ENCODE measurements at regions not wholly inside any gene's neighbourhood (a gene's known extent, or its start where the extent isn't known, plus 50 kb on each side); places are given as distances from the start of the nearest gene placed in this dataset.

DNA sequence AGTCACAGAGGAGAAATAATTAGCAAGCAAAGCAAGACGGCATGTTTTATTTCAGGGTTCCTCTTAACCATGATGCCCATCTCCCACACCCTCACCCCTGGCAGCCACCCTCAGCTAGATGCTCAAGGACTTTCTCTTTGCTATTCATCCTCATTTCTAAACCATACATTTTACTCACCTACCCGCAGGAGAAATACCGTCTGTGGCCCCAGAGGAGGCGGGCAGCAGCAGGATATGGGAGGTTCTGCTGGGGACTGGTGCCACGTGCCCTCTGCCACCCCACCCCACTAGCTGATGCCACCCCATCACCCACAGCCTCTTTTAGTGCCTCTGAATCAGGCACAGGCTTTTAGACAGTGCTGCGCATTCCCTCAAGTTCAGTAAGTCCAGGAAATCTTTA is 168.7 kb upstream of the ITGB1 start:
- Histone ChIP-seq H3K9me3 (no peaks in the 10 kb centered on the region), H3K27me3 (no peaks in the 10 kb centered on the region), H3K4me3 (no peak overlapping the region), H3K36me3 (no peaks in the 10 kb centered on the region)
- no peak for DNase-seq

DNA sequence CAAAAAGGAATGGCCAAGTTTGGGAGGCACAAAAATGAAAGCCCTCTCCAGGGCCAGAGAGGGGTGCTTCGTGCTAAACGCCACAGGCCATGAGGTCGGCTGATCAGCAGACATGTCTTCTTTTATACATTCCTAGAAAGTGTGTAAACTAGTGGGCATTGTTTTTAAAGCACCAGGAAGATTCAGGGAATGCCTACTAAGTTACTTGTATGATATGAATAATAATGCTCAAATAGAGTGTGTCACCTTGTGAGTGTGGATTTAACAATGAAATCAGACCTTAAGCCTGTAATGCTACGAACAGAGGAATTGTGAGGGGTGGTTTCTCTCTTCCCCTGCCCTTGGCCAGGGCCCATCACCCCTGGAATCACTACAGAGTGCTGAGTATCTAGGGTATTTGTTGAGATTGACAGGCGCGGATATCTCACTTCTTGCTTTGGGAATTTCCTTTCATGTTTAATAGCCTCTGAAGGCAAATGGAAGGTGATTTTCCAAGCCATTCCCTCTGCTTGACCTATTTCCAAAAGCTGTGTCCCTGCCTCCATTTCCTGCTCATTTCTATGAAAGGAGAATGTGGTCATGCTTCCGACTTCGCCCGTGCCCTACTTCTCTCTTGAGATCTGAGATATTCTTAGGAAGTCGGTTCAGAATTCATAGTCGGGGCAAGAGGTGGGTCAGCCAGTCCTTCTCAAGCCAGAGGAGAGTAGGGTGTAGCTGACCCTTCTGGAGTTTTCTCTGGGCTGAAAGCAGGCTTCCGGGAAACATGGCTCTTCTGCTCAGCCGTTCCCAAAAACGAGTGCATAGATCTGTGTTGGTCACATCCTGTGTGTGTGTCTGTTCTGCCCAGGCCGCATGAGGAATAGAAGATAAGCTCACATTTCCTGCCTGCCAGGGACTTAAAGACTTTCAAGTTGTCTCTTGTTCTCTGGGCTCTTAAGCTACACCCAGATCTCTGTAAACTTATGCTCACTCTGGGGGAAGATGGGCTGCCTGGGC is 167.8 kb upstream of the ITGB1 start:
- H3K36me3 ChIP-seq = no peaks in the 10 kb centered on the region
- H3K9me3 ChIP-seq = no peaks in the 10 kb centered on the region
- peak; percentile 58 for DNase-seq
- no peaks in the 10 kb centered on the region for H3K27me3 ChIP-seq
- H3K4me3 ChIP-seq = no peak overlapping the region

DNA sequence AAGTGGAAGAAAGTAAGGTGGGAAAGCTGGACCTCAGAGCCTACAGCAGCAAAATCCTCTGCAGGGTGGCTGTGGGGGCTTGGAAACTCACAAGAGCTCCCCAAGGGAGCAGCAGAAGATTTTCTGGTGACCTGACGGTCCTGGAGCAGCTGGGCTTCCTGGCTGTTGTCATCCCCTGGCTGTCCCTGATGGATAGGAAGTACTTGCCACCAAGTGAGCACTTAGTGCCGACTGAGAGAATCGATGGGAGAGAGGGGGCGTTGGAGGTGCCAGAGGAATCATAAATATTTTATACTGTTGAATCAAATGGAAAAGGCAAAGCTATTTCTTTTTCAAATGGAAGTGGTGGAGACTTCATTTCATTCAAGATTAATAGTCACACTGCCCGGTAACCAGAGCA is 167.1 kb upstream of the ITGB1 start:
- H3K27me3 ChIP-seq = no peaks in the 10 kb centered on the region
- no peak for DNase-seq
- H3K4me3 ChIP-seq = no peak overlapping the region
- no peaks in the 10 kb centered on the region for H3K9me3 ChIP-seq
- no peaks in the 10 kb centered on the region for H3K36me3 ChIP-seq

DNA sequence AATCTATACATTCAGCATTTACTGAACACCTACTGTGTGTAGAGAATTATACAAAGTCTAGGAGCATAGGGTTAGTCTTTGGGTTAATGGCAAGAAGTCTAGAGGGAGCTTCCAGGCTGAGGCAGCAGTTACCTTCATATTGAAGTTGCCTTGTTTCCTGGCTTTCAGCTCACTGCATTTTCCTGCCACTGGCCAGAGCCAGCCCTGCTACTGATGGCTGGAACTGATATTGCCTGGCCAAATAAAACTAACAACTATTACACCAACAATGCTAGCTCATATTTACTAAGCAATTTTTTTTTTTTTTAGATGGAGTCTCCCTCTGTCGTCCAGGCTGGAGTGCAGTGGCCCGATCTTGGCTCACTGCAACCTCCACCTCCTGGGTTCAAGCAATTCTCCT is 165.7 kb upstream of the ITGB1 start:
- H3K4me3 ChIP-seq = no peak overlapping the region
- DNase-seq = peak; percentile 49
- H3K9me3 ChIP-seq = no peaks in the 10 kb centered on the region

DNA sequence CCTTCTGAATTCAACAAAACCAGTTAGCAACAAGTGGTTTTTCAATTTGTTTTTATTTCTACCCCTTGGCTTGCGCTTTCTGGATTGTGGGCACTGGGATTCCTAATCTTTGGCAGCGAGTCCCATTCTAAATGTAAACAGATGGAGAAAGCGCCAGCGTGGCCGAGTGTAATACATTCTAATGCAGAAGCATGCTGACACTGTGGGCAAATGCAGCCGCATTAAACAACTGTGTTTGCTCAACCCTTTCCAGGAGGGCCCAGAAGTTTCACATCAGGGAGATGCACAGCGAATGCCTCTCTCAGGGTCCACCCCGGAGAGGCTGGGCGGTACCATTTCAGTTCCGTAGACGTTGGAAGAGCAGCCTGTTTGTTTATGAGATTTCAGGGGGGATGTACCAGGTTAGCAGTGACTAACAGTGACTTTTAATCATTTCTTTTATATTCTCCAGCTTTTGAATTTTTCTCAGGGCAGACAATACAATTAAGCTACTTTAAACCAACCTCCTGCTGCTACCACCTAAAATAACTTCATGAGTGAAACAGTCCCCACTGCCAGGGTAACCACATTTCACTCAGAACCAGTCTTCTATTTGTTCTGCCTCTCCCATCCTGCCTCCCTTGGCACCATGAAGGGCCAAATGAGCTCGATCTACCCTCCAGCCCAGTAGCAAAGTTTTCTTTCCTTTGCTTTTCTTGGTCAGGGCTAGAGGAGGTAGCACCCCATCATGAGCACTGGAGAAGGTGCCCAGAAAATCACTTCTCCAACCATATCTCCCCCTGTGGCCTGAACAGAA is 164.2 kb upstream of the ITGB1 start:
- peak; percentile 95 for DNase-seq
- Histone ChIP-seq H3K9me3 (no peaks in the 10 kb centered on the region), H3K36me3 (no peaks in the 10 kb centered on the region), H3K4me3 (peak overlapping the region; percentile 22), H3K27me3 (no peaks in the 10 kb centered on the region)

More for the DNA sequence above, 165.7 kb upstream of the ITGB1 start:
- Histone ChIP-seq H3K27me3 (no peaks in the 10 kb centered on the region), H3K36me3 (no peaks in the 10 kb centered on the region)

DNA sequence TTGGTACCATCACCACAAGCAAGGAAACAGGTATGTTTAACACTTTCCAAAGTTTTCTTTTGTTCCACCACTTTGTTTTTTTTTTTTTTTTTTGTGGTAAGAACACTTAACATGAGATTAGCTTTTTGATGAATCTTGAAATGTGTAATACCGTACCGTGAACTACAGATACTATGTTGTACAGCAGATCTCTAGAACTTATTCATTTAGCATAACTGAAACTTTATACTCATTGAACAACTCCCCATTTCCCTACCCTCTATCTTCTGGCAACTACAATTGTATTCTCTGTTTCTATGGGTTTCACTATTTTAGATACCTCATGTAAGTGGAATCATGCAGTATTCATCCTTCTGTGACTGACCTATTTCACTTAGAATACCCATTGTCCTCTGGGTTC is 162.7 kb upstream of the ITGB1 start:
- no peak overlapping the region for H3K4me3 ChIP-seq
- no peaks in the 10 kb centered on the region for H3K36me3 ChIP-seq
- H3K9me3 ChIP-seq = no peaks in the 10 kb centered on the region
- no peaks in the 10 kb centered on the region for H3K27me3 ChIP-seq
- no peak for DNase-seq

DNA sequence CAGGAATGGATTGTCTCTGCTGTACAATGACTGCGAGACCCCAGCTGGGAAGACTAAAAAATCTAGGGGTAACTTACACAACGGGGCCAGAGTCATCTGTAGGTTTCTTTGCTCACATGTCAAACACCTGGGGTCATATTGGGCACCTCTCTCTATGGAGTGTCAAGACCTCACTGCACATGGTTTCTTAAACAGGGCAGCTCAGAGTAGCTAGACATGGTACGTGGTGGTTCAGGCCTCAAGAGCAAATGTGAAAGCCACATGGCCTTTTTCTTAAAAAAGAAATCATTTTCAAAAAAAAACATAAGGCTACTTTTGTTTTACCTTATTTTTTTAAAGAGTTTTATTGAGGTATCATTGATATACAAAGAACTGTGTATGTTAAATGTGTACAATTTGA is 162.2 kb upstream of the ITGB1 start:
- H3K9me3 ChIP-seq = no peaks in the 10 kb centered on the region
- H3K27me3 ChIP-seq = no peaks in the 10 kb centered on the region
- no peaks in the 10 kb centered on the region for H3K36me3 ChIP-seq
- H3K4me3 ChIP-seq = no peak overlapping the region
- no peak for DNase-seq

DNA sequence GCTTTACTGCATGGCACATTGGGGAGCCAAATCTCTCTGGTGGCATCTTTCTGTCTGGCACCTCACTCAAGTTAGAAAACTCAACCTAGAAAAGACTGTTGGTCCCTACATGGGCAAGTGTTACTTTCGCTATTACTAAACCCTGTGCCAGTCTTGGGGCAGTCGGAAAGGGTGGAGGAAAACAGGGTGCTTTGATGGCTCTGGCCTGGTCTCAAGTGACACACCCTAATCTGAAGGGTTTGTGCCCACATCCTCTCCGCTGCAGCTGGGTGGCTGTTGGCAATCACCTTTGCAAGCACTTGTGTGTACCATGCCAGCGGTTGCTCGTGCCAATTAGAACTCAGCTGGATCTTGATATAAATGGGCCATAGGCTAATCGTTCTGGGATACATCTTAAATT is 159.8 kb upstream of the ITGB1 start:
- Histone ChIP-seq H3K4me3 (no peak overlapping the region), H3K36me3 (no peaks in the 10 kb centered on the region), H3K9me3 (no peaks in the 10 kb centered on the region), H3K27me3 (no peaks in the 10 kb centered on the region)
- no peak for DNase-seq

DNA sequence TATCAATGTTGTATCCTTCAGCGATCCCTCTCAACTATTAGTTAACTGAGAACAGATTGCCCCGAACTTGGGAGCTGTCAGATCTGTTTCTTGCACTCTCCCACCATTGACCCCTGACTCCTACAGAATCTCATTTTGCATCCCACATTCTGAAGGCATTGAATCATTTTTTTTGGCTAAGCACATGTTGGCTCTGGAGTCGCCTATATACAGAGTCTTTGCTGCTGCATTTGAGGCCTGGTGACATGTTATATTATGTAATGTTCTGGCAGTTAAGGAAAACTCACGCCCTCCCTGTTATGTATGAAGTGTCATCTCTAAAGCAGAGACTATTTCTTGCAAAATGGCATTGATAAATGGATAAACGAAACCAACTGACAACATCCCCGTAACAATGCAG is 159.2 kb upstream of the ITGB1 start:
- H3K9me3 ChIP-seq = no peaks in the 10 kb centered on the region
- peak; percentile 19 for DNase-seq
- H3K27me3 ChIP-seq = no peaks in the 10 kb centered on the region
- H3K36me3 ChIP-seq = no peaks in the 10 kb centered on the region
- H3K4me3 ChIP-seq = no peak overlapping the region

DNA sequence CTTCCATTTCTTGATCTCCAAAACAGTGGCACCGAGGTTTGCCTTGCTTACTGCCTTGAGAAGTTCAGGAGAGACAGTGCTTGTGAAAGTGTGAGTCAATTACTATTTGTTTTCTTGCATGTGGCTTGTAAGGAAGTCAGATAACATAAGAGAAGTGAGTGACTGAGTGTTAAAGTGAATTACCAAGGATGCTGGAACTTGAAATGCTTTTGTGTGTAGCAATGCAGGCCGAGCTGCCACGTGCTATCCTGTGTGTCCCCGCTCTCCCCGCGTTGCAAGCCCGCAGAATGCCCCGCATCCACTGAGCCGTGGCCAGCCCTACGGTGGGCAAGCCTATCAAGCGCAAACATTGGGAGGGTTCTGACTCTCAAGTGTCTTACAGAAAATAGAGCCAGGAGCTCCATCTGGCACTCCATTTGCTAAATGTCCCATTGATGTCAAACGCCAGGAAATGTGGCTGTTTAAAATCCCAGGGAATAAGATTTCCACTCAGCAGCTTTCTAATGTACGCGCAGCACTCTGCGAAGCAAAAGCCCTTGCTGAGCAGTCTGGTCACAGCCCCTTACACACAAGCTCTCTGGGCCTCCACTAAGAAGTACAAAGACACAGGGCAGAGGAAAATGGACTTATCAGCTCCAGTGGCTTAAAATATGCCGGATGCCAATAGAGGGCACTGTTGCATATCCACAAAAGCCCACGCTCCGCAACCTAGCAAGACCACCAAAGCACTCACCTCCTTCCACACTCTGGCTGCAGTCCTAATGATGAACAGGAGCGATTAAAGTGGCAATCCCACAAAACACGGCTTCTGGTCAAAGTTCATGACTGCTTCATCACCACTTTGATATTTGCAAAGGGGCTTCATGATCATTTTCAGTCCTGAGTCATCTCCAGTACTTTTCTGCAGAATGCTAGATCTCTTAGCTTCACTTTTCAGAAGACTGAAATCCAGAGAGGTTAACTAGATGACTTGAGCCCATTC is 158.0 kb upstream of the ITGB1 start:
- no peak overlapping the region for H3K4me3 ChIP-seq
- no peaks in the 10 kb centered on the region for H3K27me3 ChIP-seq
- DNase-seq = no peak
- H3K9me3 ChIP-seq = no peaks in the 10 kb centered on the region
- H3K36me3 ChIP-seq = no peaks in the 10 kb centered on the region

DNA sequence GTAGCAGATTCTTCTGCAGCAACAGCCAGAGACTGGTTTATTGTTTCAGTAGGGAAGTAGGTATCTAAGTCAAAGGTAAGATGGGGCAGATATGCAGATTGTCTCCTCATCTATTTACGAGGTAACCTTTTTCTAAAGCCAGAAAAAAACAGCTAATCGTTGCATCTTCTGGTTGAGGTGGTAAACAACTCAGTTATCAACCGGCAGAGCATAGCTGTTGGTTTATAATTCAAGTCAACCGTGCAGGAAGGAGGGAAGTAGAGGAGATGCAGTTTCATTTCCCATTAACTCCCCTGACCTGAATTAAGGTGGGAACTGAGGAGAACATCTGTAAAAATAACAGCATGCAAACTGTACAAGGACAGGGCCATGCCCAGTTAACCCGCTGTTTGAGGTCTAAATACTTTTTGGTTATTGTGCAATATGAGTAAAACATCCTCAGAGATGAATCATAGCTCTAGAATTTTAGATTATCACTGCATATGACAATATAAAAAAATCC is 156.5 kb upstream of the ITGB1 start:
- H3K9me3 ChIP-seq = no peaks in the 10 kb centered on the region
- no peaks in the 10 kb centered on the region for H3K36me3 ChIP-seq
- H3K4me3 ChIP-seq = no peak overlapping the region
- H3K27me3 ChIP-seq = no peaks in the 10 kb centered on the region
- no peak for DNase-seq

DNA sequence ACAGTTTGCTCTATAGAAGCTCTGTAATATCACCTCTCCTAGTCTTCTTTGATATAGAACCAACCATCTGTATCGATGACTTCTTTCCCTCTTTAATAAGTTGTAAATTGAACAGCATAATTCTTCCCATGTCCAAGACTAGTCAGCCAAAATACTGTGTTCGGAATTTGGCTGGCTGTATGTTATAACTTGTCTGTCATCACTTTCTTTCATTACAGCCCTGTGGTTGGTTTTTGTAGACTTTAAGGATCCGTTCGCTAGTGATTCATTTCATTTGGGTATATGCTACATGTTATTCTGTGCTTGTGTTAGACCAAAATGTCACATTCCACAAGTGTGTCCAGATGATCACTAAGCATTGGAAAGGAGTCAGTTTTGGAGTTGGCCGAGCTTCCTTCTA is 155.4 kb upstream of the ITGB1 start:
- no peak for DNase-seq
- no peaks in the 10 kb centered on the region for H3K9me3 ChIP-seq
- H3K27me3 ChIP-seq = no peaks in the 10 kb centered on the region
- H3K36me3 ChIP-seq = no peaks in the 10 kb centered on the region
- no peak overlapping the region for H3K4me3 ChIP-seq

DNA sequence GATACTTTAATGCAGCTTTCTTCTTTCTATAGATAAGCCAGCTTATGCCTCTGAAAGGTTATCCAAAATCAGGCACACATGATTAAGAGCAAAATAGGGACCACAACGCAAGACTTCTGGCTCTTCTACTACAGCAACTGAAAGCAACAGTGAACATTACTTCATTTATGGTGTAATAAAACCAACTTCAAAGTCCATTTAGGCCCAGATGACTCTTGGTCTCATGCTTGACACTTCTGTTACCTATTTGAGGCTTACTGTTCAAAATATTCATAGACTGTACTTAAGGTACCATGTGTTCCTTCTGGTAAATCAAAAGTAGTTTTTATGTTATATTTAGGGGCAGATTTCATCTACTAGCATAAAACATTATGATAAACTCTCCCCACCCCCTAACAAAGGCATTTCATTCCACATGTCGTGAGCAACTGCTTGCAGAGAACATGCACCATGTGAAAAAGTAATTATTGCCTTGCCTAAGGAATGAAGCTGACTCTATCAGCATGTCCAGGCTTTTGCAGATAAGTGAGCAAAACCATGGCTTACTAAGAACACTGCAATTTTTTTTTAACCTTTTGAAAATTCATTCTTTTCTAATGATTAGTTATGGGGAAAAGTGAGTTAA is 154.9 kb upstream of the ITGB1 start:
- no peaks in the 10 kb centered on the region for H3K27me3 ChIP-seq
- no peaks in the 10 kb centered on the region for H3K9me3 ChIP-seq
- DNase-seq = no peak
- H3K4me3 ChIP-seq = no peak overlapping the region
- no peaks in the 10 kb centered on the region for H3K36me3 ChIP-seq

DNA sequence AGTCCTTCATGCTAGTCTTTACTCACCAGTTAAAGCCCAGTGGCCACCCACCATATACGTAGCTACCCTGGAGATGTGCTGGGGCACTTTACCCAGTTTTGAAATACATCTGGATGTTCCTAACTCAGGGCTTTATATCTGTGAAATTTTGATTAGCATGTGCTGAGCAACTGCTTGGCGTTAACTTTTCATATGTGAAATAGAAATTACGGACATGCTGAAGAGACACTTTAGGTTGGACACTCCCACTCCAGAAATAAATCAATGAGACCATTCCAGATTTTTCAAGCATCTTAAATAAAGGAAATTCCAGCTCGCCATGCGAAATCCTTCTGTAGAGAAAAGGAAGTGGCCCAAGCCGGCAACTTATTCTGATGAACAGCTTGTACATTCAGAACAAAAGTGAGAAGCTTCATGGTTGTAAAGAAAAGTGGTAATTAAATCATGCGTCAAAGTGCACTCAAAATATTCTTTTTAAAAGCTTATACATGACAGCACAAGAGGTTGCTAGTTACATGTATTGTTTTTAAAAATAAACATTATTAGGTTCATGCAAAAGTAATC is 153.5 kb upstream of the ITGB1 start:
- DNase-seq = no peak
- Histone ChIP-seq H3K36me3 (no peaks in the 10 kb centered on the region), H3K9me3 (no peaks in the 10 kb centered on the region), H3K27me3 (no peaks in the 10 kb centered on the region), H3K4me3 (no peak overlapping the region)

DNA sequence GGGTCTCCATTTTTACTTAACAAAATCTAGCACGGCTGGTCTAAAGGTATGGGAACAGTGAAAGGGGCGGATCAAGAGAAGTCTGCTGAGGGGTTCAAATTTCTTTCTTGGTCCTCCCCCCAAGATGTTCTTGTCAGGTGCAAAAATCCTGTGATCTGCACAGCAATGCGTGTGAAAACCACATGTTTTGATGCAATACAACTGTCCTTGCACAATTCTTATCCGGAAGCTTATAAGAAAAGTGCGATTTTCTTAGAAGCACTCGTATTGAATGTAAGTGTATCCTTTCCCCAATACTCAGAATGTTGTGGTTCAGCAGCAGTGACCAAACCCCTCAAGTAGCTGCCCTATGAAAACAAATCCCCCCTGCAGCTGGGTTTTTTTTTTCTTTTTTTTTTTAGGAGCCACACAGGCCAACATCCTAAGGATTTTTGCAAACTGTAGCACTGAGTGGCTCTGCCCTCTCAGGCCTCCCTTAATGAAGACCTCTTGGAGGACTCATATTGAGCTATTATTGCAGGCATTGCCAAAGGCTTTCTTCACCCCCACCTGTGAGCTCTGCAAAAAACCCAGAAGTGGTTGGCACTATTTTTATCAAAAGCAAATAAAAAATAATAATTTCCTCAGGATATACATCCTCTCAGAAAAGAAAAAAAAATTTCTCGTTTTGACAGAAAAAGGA is 151.9 kb upstream of the ITGB1 start:
- DNase-seq = no peak

More for the DNA sequence above, 151.9 kb upstream of the ITGB1 start:
- Histone ChIP-seq H3K9me3 (no peaks in the 10 kb centered on the region), H3K4me3 (no peak overlapping the region), H3K36me3 (no peaks in the 10 kb centered on the region), H3K27me3 (no peaks in the 10 kb centered on the region)
